NCI-H2081 (cell line): ENCODE measurements at regions not wholly inside any gene's neighbourhood (a gene's known extent, or its start where the extent isn't known, plus 50 kb on each side); places are given as distances from the start of the nearest gene placed in this dataset.

Source experiments
- DNase-seq, 2 experiments: peaks; one replicate each; lab custom pipeline; 2025; lab: John Stamatoyannopoulos, UW

DNA sequence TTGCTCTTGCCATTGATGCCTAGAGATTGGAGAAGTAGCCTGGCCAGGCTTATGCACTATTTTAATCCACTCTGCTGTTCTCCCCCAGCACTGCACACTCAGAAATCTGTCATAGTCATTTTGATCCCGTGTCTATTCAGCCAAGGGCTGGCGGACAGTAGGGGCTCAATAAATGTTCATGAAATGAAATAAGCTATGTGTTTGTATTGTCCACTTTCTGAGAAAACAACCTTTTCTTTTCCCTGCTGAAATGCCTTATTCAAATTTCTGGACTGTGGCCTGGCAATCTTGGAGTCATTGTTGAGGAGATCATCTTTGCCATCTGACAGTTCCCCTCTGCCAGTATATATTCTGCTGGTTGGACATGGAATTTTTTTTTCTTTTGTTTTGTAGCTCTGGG lies 550.4 kb upstream of the MAP3K7 start:
- no peak for DNase-seq

DNA sequence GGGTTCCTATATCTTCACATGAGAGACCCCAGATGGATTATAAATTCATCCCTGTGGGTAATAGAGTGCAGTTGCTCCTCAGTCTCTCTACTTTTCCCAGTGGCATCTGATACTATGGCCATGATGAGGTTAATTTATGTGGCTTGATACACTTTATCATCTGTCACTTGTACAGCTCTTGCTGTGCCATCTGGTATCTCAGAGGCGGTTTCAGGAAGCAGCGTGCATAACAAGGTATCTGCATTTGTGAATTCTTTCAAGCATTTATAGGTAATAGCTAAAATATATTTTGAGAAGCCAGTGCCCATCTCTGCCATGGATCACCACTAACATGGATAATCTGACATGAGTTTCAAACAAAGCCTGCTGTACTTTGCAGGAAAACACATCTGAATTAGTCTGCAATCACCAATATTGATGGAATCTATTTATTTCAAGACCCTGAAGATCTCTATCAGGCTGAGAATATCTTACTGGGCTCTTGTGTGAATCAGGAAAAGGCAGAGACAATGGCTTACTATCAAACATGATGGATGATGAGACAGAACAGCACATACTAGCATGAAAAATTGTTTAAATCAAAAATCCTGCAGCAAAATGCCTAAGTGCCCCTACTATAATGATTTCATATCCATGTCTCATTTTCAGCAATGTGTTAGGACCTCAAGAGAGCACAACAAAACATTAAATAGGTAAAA lies 548.7 kb upstream of the MAP3K7 start:
- no peak for DNase-seq

DNA sequence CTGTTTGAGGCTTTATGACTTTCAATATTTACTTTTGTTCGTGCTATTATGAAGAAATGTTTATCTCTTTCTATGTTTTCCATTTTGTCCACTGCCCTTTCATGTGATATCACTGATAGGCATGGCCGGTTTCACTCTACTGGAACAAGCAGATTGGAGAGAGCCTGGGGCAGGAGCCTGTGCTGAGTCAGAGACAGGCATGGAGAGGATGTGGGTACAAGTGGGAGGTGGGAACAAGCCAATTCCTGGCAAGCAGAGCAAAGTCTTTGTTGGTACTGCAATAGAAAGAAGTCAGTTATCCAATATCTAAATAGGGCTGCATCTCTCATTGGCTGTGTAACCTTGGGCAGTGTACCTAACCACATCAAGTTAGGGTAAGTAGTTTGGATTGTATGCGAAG lies 545.6 kb upstream of the MAP3K7 start:
- DNase-seq = no peak

DNA sequence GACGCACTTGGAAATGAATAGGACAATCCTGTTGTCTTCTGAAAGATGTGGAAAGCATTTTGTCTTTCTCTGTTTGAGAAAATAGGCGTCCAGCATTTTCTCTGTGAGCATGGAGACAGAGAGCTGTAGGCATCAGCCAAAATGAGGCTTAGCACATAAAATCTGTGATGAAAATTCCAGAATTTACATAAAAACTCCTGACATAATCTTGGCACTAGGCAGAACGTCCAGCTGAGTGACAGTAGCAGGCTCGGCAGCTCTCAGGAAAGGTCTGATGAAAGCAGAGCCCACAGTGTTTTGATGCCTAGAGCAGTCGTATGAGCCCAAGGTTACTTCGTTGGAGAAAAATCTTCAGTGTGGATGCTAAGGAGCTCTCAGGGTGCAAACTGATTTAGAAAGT lies 543.3 kb upstream of the MAP3K7 start:
- DNase-seq = no peak

DNA sequence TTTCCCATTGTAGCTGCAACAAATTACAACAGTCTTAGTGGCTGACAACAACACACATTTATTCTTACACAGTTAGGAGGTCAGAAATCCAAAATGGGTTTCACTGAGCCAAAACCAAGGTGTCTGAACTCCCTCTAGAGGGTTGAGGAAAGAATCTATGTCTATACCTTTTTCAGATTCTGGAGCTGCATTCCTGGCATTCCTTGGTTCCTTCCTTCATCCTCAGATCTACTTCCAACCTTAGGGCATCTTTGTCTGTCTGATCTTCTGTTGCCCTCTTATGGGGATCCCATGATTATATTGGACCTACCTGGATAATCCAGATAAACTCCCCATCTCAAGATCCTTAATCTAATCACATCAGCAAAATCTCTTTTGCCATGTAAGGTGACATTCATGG lies 540.9 kb upstream of the MAP3K7 start:
- DNase-seq = no peak

DNA sequence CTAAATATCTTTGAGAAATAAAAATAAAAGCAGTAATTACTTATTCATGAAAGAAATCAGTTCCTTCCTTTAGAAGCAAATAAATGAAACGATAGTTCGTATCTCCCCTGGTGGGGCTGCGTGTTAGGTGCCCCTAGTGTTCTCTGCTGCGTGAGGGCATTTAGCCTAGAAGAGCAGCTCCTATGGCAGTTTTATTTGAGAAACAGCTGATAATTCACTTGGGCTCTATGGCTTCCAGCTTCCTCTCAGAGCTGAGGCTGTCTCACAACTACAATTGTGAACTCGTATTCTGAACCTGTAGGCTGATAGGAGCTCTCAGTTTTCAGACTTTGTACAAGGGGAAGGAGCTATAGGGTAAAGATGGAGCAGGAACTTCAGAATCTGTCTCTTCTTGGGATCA lies 540.0 kb upstream of the MAP3K7 start:
- no peak for DNase-seq

DNA sequence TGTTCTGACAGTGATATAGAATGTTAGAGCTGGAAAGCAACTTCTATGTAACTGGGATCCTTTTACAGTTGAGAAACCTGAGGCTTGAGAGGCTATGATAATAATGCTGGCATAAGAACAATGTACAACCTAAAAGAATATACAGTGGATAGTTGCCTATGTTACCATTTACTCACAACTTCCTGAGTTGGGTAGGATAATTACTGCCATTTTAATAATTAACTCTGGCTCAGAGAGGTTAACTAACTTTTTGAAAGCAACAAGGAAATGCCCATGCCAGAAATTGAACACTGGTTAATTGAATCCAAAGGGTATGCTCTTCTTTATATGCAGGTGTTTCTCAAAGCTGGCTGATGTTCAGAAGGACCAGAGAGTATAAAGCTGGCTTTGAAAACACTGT lies 530.7 kb upstream of the MAP3K7 start:
- DNase-seq = no peak

DNA sequence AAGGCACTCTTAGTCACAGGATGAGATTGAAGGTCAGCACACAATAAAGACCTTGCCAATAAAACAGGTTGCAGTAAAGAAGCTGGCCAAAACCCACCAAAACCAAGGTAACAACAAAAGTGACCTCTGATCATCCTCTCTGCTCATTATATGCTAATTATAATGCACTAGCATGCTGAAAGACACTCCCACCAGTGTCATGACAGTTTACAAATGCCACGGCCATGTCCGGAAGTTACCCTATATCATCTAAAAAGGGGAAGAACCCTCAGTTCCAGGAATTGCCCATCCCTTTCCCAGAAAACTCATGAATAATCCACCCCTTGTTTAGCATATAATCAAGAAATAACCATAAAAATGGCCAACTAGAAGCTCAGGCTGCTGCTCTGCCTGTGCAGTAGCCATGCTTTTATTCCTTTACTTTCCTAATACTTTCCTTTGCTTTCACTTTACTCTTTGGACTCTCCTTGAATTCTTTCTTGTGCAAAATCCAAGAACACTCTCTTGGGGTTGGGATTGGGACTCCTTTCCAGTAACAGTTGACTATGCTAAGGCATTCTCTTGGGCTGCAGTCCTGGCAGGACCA lies 527.3 kb upstream of the MAP3K7 start:
- no peak for DNase-seq

DNA sequence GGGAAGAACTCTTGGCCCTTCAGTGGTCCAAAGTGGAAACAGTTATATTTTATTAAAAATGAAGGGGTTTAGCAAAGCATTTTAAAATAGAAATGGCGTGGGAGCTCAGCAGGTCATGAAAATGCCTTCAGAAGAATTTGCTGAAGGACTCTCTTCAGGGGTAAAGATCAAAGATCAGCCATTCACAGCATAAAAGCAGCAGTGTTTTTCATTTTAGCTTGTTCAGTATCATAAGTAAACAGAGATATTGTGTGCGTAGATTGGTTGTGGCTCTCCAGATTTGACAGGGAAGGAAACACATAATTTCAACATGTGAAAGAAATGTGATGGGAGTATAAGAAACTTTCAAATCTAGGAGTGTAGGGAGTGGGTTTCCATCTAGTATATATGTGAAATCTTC lies 519.2 kb upstream of the MAP3K7 start:
- no peak for DNase-seq

DNA sequence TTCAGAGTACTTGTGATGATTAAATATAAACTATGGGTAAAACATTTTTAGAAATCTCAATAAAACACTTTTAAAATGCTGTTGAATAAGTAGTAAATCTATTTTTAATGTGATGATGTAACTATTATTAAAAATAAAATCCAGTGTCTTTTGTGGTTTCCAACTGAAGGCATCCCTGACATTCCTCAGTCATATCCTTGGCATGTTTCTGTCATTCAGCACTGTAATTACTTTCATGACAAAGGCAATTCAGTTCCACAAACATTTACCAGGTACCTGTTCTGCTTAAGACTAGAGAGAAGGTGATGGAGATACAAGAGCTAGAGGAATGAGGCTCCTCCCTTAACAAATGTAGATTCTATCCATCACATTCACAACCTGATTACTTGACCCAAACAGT lies 518.7 kb upstream of the MAP3K7 start:
- no peak for DNase-seq

DNA sequence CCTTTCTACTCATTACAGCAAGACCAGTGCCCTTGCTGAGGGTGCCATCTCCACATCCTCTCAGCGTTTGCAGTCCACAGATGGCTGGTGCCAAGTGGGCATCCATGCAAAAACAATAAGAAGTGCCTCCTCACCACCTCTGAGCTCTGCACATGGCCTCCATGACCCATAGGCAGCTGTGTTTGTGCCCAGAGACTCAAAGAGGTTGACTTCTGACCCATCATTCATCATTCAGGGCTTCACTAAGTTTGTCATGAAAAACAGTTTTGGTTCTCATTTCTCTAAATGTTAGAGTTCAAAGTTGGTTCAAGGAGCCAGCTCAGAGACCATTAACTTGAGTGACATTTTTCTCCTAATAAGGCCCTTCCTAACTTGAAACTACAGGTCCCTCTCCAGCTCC lies 512.6 kb upstream of the MAP3K7 start:
- no peak for DNase-seq

DNA sequence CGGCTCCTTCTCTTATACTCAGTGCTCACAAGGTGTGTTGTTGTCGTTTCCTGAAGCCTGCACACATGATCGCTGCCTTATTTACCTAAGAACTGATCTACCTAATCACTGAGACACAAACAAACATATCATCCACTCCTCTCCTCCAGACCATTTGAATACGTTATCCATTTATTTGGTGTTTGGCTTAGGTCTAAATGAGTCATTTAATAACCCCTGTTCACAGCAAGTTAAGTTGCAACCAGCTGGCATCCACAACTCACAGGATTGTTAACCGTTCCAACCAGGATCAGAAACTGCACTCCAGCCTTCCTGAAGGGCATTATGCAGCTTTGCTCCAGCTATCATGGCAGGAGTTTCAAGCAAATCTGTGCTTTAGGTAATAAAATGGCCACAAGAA lies 511.1 kb upstream of the MAP3K7 start:
- peak; percentile 22 to 65 for DNase-seq

DNA sequence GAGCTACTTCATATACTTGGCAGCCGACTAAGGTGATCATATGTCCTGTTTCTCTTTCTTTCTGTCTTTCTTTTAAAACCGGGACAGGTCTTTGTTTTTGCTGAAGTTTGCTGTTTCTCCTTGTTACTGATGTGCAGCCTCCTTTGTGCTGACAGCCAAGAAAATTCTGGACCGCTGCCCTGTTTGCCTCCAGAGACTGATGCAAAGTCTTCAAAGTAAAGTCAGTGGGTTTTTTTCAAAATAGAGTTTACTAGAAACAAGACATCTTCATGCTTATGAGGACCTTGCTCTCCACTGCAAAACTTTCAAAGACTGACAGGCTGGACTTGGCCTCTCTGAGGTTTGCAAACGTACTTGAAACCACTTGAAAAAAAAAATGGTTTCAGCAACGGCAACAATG lies 510.5 kb upstream of the MAP3K7 start:
- DNase-seq = no peak

DNA sequence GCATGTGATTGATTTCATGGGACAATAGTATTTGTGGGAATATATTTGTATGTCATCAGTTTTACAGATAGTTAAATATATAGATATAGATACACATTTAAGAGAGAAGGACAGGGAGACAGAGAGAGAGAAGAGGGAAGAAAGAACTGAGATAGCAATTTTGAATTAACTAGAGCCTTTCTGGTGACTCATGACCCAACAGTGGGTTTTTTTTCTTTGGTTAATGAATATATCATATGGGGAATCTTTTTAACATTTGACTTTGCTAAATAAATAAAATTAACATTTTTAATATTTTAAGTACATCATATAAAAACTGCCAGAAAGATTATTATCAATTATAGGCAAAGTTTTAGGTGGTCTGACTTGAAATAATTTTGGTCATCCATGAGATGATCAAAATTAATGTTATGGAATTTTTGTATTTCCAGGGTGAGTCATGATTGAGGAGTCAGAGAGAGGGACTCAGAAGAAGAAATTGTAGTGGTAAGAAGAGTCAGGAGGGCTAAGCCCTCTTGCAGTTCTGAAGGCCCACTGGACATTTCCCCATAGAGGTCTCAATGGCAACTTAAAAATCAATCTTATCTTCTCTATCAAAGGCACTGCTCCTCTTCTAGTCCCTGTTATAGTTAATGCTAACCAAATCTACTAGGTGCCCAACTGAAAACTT lies 508.1 kb upstream of the MAP3K7 start:
- DNase-seq = no peak

DNA sequence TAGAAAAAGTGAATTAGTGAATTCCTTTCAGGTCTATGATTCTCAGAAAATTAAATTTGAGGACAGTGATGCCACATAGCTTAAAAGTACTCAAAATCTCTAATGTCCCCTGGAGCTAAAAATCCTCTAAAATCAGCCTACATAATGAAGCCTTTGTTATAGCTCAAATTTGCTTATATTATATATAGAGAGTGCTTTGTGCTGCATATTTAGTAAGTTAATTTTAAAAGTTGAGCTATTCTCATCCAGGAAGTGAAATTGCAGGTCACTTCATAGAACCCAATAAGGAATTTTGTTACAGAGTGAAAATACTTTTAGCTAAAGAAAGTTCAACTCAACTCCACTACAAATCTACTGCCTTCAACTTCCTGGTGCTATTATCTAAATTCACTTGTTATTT lies 507.5 kb upstream of the MAP3K7 start:
- DNase-seq = no peak

DNA sequence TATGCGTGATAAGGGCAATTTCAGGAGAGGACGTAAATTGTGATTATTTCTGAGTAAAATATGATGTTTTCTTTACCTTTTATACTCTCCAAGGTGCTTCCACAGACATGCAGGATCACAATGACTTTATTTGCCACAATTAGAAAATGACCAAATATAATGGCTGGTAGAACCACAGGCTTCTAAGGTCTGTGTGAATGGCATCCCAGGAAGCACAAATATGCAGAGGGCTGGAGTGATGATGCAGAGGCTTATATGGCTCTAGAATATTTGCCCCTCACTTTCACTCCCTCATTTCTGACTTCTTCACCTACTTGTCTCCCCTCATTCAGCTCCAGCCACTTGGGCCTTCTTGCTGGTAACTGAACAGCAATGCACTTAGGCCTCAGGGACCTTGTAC lies 502.1 kb upstream of the MAP3K7 start:
- no peak for DNase-seq

DNA sequence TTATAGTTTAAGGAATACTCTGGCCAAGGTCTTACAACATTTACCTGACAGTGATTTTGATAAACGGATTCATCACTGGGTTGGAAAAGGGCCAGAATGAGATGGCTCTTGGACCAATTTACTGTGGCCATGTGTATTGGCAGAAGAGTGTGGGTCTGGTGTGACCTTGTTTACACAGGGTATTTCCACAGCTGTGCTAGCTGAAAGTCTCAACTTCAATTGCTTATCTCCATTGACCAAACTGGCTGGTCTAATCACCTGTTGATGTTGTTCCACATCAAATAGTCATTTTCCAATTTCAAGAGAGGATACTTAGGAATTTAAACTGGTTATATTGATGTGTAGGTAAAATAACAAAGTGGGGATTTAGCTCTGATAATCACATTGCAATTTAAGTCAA lies 501.6 kb upstream of the MAP3K7 start:
- peak in 1 of 2 experiments; percentile 60 for DNase-seq

DNA sequence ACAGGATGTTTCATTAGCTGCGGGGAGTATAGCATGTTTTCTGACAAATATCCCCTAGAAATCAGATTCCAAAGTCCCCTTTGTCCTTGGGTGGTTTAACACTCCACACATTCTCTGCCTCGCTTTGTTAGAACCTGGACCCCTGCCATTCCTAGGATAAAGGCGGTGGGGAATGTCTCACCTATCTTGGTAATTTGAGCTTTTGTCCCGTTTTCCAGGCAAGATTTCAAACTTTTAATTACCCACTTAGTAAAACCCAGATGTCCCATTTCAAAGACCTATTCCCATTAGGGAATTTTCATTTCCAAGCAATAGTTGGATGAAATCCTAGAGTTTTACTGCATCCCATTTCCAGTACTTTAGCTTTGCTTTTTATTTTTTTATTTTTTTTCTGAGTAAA lies 501.0 kb upstream of the MAP3K7 start:
- DNase-seq = peak in 1 of 2 experiments; percentile 2

DNA sequence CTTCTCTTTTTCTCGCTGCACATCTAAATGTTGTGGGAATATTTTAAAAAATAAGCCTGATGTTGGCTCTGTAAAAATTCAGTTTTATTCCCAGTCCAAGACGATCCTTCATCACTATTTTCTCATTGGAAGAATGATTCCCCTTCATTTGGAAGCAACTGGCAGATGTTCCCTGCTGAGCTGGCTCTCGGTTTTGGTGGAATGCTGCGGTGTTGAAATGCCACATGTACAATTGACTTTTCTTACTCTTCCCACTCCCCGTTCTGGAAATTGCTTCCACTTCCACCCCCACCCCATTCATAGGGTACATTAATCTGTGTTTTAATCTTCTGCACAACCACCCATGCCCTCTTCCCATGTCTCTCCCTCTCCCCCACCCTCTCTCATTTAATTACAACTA lies 496.3 kb upstream of the MAP3K7 start:
- DNase-seq = no peak

DNA sequence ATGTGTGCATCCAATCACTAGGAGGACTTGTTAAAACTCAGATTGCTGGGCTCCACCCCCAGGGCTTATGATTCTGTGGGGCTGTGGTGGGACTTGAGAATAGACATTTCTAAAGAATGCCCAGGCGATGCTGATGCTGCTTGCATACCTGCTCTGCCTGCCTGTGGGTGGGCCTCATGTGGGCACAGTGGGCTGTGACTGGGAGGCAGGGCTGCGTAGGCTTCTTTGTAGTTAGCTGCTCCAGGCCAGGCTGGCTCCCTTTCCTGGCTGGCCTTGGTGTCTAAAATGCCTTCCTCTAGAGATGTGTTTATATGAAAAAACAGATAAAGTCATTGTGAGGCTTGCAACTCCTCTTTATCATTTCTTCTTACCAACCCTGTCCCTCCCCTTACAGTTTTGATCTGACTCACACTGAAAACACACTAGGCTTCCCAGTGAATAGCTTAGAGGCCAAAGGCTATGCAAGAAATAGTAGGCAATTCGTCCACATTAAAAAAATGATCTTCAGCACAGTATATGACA lies 495.5 kb upstream of the MAP3K7 start:
- DNase-seq = no peak

DNA sequence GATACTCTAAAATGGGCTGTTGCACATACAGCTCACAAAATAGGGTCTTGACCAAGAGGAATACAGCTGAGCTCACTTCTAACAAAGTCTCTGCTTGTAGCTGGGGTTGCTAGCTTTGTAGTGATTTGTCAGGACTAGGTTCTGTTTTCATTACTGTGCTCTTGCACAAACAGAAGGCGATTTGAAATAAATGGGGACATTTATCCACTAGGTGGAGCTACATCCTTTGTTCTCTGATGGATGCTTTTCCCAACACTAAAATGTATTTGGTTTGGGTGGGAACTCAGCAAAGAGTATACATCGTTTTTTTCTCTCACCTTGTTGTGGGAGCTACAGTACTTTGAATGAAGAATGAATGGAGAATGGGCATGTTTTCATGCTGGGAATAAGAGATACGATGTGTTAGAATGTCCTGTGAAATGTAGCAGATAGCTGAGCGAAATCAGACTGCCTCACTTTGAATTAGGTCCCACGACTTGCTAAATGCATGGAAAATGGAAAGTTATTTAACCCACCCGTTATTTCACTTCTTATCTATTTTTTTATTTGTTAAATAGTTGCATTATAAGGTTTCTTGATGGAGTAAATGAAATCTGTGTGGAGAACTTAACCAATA lies 494.7 kb upstream of the MAP3K7 start:
- peak; percentile 69 for DNase-seq

DNA sequence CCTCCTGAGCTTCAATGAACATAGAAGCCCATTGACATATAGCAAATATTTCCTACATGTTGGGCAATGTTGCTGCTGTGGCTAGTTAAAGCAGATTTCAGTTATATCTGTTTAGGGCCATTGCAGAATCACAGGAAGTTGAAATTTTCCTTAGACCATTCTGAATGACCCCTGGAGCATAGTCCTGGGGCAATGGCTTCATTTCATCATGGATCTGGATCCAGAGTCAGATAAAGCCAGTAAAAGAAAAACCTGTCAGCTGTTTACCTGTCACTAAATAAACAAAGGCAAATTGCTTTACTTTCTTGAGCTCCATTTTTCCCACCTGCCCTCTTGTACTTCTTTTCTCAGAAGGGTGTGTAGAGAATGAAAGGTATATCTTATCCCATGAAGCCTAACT lies 494.0 kb upstream of the MAP3K7 start:
- DNase-seq = no peak

DNA sequence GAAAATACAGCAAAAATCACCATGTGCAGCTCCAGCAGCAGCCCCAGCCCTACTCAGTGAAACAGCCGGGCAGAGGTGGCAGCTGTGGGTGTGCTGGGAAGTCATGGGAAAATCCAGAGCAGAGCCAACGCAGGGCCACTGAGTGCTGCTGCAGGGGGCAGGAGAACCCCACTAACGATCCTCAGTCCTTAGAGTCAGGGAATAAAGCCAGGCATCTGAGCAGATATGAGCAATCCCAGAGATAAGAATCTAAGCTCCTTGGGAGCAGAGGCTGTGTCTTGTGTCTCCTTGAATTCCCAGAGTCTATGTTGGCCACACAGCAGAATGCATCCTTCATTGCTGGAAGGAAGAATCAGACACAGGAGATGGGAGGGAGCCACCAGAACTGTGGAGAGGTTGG lies 493.1 kb upstream of the MAP3K7 start:
- no peak for DNase-seq
